IMR-90 (cell line): ENCODE measurements at regions not wholly inside any gene's neighbourhood (a gene's known extent, or its start where the extent isn't known, plus 50 kb on each side); places are given as distances from the start of the nearest gene placed in this dataset.

Experiments used
- ATAC-seq: fragments of 200-7000 bp; cut with Tn5 transposase; 2 replicates; pipeline ENCODE4 v1.9.1; 2020; ENCODE audit warnings: low read depth, mild to moderate bottlenecking, moderate library complexity
- BruUV-seq: library from RNA; stranded (reverse); fragments of 400-500 nt; replicated peaks from 2 replicates; lab custom pipeline; 2021; lab: Mats Ljungman, UMichigan
- CTCF ChIA-PET: fragments of 300-600 bp; formaldehyde crosslinking; extraction: SDS; loops from one replicate; lab custom pipeline; 2021; ENCODE audit warnings: antibody characterized with exemption; lab: Yijun Ruan, JAX
- POLR2A ChIA-PET: fragments of 300-600 bp; sonication (Branson Sonifier 250); formaldehyde crosslinking; loops from one replicate; lab custom pipeline; 2022; ENCODE audit warnings: antibody characterized with exemption; ENCODE audit not compliant: unreplicated experiment; lab: Charles Lee
- DNase-seq: peaks from one replicate; pipeline ENCODE4 v3.0.0; 2013
- H2AFZ ChIP-seq: replicated peaks from 2 replicates; pipeline ENCODE3; 2013; ENCODE audit warnings: low read length, mild to moderate bottlenecking; ENCODE audit not compliant: poor library complexity
- H2AK5ac ChIP-seq: 2 replicates; pipeline ENCODE4 v1.6.1; 2013; ENCODE audit warnings: low read depth, low read length, inconsistent platforms
- H2AK9ac ChIP-seq: replicated peaks from 2 replicates; pipeline ENCODE3; 2013; ENCODE audit warnings: mild to moderate bottlenecking, low read depth, low read length, moderate library complexity; ENCODE audit not compliant: poor library complexity
- H2BK120ac ChIP-seq: 2 replicates; pipeline ENCODE4 v1.6.1; 2013; ENCODE audit warnings: low read depth, low read length, inconsistent platforms
- H2BK15ac ChIP-seq: 3 replicates; pipeline ENCODE4 v1.6.1; 2013; ENCODE audit warnings: low read depth, low read length, inconsistent platforms
- H2BK20ac ChIP-seq: 2 replicates; pipeline ENCODE4 v1.6.1; 2013; ENCODE audit warnings: low read depth, mild to moderate bottlenecking, inconsistent platforms, low read length, moderate library complexity
- H2BK5ac ChIP-seq: 2 replicates; pipeline ENCODE4 v1.6.1; 2013; ENCODE audit warnings: mild to moderate bottlenecking, low read depth, low read length, inconsistent platforms; ENCODE audit not compliant: poor library complexity, severe bottlenecking
- H3K14ac ChIP-seq: replicated peaks from 2 replicates; pipeline ENCODE4 v1.6.1; 2013; ENCODE audit warnings: low read depth, low read length, inconsistent platforms
- H3K18ac ChIP-seq: 2 replicates; pipeline ENCODE4 v1.6.1; 2013; ENCODE audit warnings: low read depth, low read length, control low read depth
- H3K23ac ChIP-seq: 2 replicates; pipeline ENCODE4 v1.6.1; 2013; ENCODE audit warnings: low read depth, low read length, inconsistent platforms
- H3K27ac ChIP-seq: 2 replicates; pipeline ENCODE4 v1.5.1; 2013; ENCODE audit warnings: mild to moderate bottlenecking, control low read depth, low read length; ENCODE audit not compliant: insufficient read depth
- H3K27me3 ChIP-seq: 2 replicates; pipeline ENCODE4 v1.6.1; 2013; ENCODE audit warnings: low read length; ENCODE audit not compliant: control insufficient read depth, insufficient read depth
- H3K36me3 ChIP-seq: 2 replicates; pipeline ENCODE4 v1.6.1; 2013; ENCODE audit warnings: low read length, mixed read lengths; ENCODE audit not compliant: control insufficient read depth, insufficient read depth
- H3K4ac ChIP-seq: 2 replicates; pipeline ENCODE4 v1.6.1; 2013; ENCODE audit warnings: low read depth, low read length, inconsistent platforms
- H3K4me1 ChIP-seq: 2 replicates; pipeline ENCODE4 v1.6.1; 2013; ENCODE audit warnings: low read length, mixed read lengths; ENCODE audit not compliant: control insufficient read depth, insufficient read depth
- H3K4me2 ChIP-seq: 2 replicates; pipeline ENCODE4 v1.6.1; 2013; ENCODE audit warnings: low read depth, mild to moderate bottlenecking, control low read depth, low read length, moderate library complexity
- H3K4me3 ChIP-seq: 2 replicates; pipeline ENCODE4 v1.5.1; 2013; ENCODE audit warnings: low read depth, mild to moderate bottlenecking, control low read depth, low read length, moderate library complexity; ENCODE audit not compliant: insufficient read depth
- H3K56ac ChIP-seq: 2 replicates; pipeline ENCODE4 v1.6.1; 2013; ENCODE audit warnings: low read length, inconsistent platforms; ENCODE audit not compliant: insufficient read depth; ENCODE audit errors: extremely low read depth
- H3K79me1 ChIP-seq, 2 experiments: 2 replicates each; pipeline ENCODE4 v1.6.1; 2013; ENCODE audit warnings: low read length in 2 of 2, inconsistent platforms in 1 of 2, low read depth in 1 of 2
- H3K9ac ChIP-seq: 2 replicates; pipeline ENCODE4 v1.6.1; 2013; ENCODE audit warnings: low read depth, low read length, control low read depth
- H3K9me1 ChIP-seq: 2 replicates; pipeline ENCODE4 v1.6.1; 2013; ENCODE audit warnings: low read length, inconsistent platforms; ENCODE audit not compliant: insufficient read depth
- H3K9me3 ChIP-seq: 2 replicates; pipeline ENCODE4 v1.6.1; 2013; ENCODE audit warnings: low read length; ENCODE audit not compliant: control insufficient read depth, insufficient read depth
- H4K20me1 ChIP-seq: 2 replicates; pipeline ENCODE4 v1.6.1; 2013; ENCODE audit warnings: low read length, inconsistent platforms; ENCODE audit not compliant: insufficient read depth
- H4K5ac ChIP-seq: 2 replicates; pipeline ENCODE4 v1.6.1; 2013; ENCODE audit warnings: mild to moderate bottlenecking, low read depth, low read length, control low read depth
- H4K8ac ChIP-seq, 2 experiments: 2 replicates each; pipeline ENCODE4 v1.6.1; 2013; ENCODE audit warnings: low read depth in 2 of 2, low read length in 2 of 2, control low read depth in 1 of 2, inconsistent platforms in 1 of 2
- H4K91ac ChIP-seq: 2 replicates; pipeline ENCODE4 v1.6.1; 2013; ENCODE audit warnings: low read depth, low read length, inconsistent platforms; ENCODE audit not compliant: insufficient read depth
- CEBPB ChIP-seq: IDR thresholded peaks from 2 replicates; pipeline ENCODE4 v1.6.1; 2012; ENCODE audit warnings: low read depth, low read length, improper control_type of control experiment
- ELK1 ChIP-seq: fragments of 150-350 bp; IDR thresholded peaks from 2 replicates; pipeline ENCODE4 v1.6.1; 2016; ENCODE audit warnings: low read depth, mild to moderate bottlenecking, low read length, moderate library complexity, borderline replicate concordance
- WGBS, 2 experiments: methylation state at CpG; one replicate each; pipeline versions ENCODE4 v1.1.5 to v1.1.7; 2013; ENCODE audit warnings: missing lambda C conversion rate in 2 of 2; ENCODE audit not compliant: insufficient read length in 1 of 2; ENCODE audit errors: extremely low coverage in 2 of 2; 5-methylcytosine and 5-hydroxymethylcytosine counted together
- dilution Hi-C: fragments of 300-500 bp; cut with HindIII; formaldehyde crosslinking; loops from one replicate; pipeline ENCODE4 v1.14.3; 2018; ENCODE audit warnings: low sequenced_read_pairs; ENCODE audit not compliant: unreplicated experiment
- in situ Hi-C: fragments of 300-500 bp; cut with MboI; formaldehyde crosslinking; loops from 3 replicates; pipeline ENCODE4 v1.14.3; 2019; ENCODE audit warnings: low sequenced_read_pairs, inconsistent platforms, mixed read lengths
- intact Hi-C: fragments of 100-400 bp; cut with micrococcal nuclease; formaldehyde crosslinking; loops from 2 replicates; pipeline ENCODE4 v1.10.0; 2022

GRCh38 chr1:235021321-235021720 lies 107.3 kb downstream of the TOMM20 start:
- H3K9ac ChIP-seq, result no peak overlapping the region
- no peak overlapping the region for H2BK5ac ChIP-seq
- H2AFZ ChIP-seq, result no peak overlapping the region
- no peak overlapping the region for H3K23ac ChIP-seq
- no peaks in the 10 kb centered on the region for H3K79me1 ChIP-seq
- H3K4me3 ChIP-seq, result no peak overlapping the region
- H3K14ac ChIP-seq, result no peak overlapping the region
- H3K56ac ChIP-seq, result no peak overlapping the region
- H4K8ac ChIP-seq, result no peak overlapping the region
- CTCF ChIA-PET, result no interaction called here
- ATAC-seq, result no peak
- no TSS peak for BruUV-seq
- H2AK9ac ChIP-seq, result no peak overlapping the region
- H3K27ac ChIP-seq, result no peak overlapping the region
- POLR2A ChIA-PET, result no interaction called here
- H4K91ac ChIP-seq, result no peak overlapping the region
- H4K5ac ChIP-seq, result no peak overlapping the region
- H3K18ac ChIP-seq, result no peak overlapping the region; the same call in 1 of the 2 replicates
- H3K4ac ChIP-seq, result no peak overlapping the region
- intact Hi-C loops (no loop called here), dilution Hi-C loops (no loop called here), in situ Hi-C loops (no loop called here)
- peaks cover 5% of the 10 kb centered on the region for H3K9me3 ChIP-seq
- 0 out of 2 replicates have a peak overlapping the region, but pooled peaks have one; percentile 36 for H2AK5ac ChIP-seq
- H4K20me1 ChIP-seq, result no peaks in the 10 kb centered on the region
- TF ChIP-seq CEBPB (no peak), ELK1 (no peak)
- peaks cover 8% of the 10 kb centered on the region; the same call in 1 of the 2 replicates for H3K9me1 ChIP-seq
- no peaks in the 10 kb centered on the region for H3K27me3 ChIP-seq
- peak overlapping the region; percentile 26; the same call in 1 of the 3 replicates for H2BK15ac ChIP-seq
- WGBS, 2 experiments, result 100% methylated on average over 1 of the region's 7 CpGs; no CpG with 5 or more reads in 1 of the 2 experiments
- H2BK20ac ChIP-seq, result no peak overlapping the region
- H3K36me3 ChIP-seq, result no peaks in the 10 kb centered on the region
- DNase-seq, result no peak
- H3K4me1 ChIP-seq, result peaks cover 3% of the 10 kb centered on the region
- no peak overlapping the region for H2BK120ac ChIP-seq
- H3K4me2 ChIP-seq, result no peak overlapping the region
